ENCODE measurements at regions not wholly inside any gene's neighbourhood (a gene's known extent, or its start where the extent isn't known, plus 50 kb on each side); places are given as distances from the start of the nearest gene placed in this dataset.

DNA sequence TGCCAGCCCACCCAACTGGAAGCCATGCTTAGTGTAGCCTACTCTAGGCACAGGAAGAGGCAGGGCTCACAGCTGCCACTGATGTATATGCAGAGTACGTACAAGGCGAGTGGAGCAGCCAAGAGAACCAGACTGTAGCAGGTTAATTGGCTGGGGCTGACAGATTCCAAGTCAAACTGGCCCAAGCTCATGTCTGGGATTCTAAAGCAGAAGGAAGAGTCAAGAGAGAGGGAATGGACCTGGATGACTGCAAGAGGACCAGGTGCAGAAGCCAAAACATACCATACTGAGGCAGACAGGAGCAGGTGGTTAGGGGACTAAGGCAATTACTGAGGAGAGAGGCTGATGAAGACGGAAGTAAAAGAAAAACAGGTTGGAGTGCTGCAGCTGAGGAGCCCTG is 51.3 kb upstream of the LRRN2 start:
- Histone ChIP-seq H3K9me3 (peaks cover 4% of the 10 kb centered on the region), H3K4me3 (no peak overlapping the region), H3K4me1 (ENCODE audit: low read depth) (no peaks in the 10 kb centered on the region), H3K36me3 (ENCODE audit: low read depth) (no peaks in the 10 kb centered on the region)
- ATAC-seq, result no peak
- intact Hi-C loops (cut with DNase I, micrococcal nuclease), result no loop called here
- TF ChIP-seq, protein P1, sequence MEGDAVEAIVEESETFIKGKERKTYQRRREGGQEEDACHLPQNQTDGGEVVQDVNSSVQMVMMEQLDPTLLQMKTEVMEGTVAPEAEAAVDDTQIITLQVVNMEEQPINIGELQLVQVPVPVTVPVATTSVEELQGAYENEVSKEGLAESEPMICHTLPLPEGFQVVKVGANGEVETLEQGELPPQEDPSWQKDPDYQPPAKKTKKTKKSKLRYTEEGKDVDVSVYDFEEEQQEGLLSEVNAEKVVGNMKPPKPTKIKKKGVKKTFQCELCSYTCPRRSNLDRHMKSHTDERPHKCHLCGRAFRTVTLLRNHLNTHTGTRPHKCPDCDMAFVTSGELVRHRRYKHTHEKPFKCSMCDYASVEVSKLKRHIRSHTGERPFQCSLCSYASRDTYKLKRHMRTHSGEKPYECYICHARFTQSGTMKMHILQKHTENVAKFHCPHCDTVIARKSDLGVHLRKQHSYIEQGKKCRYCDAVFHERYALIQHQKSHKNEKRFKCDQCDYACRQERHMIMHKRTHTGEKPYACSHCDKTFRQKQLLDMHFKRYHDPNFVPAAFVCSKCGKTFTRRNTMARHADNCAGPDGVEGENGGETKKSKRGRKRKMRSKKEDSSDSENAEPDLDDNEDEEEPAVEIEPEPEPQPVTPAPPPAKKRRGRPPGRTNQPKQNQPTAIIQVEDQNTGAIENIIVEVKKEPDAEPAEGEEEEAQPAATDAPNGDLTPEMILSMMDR (IDR thresholded peaks at IDR 0.05), result no peak
- DNase-seq, result no peak

DNA sequence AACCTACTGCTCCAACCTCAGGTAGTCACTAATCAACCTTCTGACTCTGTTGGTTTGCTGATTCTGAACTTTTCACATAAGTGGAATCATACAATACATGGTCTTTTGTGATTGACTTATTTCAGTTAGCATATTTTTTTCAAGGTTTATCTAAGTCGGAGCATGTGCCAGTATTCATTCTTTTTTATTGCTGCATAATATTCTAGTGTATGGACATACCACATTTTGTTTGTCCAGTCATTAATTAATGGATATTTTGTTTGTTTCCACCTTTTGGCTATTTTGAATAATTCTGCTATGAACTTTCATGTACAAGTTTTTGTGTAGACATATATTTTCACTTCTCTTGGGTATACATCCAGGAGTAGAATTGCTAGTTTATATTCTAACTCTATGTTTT is 53.0 kb upstream of the LRRN2 start:
- H3K4me1 ChIP-seq (ENCODE audit: low read depth), result no peaks in the 10 kb centered on the region

DNA sequence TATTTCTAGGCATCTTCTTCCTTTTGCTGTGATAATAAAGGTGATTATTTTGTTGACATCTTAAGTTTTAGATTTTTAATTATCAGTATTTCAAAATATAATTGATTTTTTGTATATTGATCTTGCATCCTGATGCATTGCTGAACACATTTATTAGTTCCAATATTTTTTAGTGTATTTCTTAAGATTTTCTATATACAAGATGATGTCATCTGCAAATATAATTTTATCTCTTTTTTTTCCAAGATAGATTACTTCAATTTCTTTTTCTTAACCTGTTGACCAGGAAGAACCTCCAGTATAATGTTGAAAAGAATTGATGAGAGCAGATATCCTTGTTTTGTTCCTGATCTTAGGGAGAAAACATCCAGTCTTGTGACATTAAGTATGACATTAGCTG is 54.8 kb upstream of the LRRN2 start:
- Histone ChIP-seq H3K36me3 (ENCODE audit: low read depth) (no peaks in the 10 kb centered on the region), H3K9me3 (peaks cover 4% of the 10 kb centered on the region), H3K4me1 (ENCODE audit: low read depth) (no peaks in the 10 kb centered on the region), H3K4me3 (no peak overlapping the region)
- TF ChIP-seq, protein P1 (IDR thresholded peaks at IDR 0.05), result no peak
- intact Hi-C loops (cut with DNase I, micrococcal nuclease), result no loop called here
- ATAC-seq (no peak), DNase-seq (no peak)

More for the DNA sequence above, 53.0 kb upstream of the LRRN2 start:
- DNase-seq (no peak), ATAC-seq (no peak)
- TF ChIP-seq, protein P1 (IDR thresholded peaks at IDR 0.05), result no peak
- peaks cover 4% of the 10 kb centered on the region for H3K9me3 ChIP-seq
- H3K36me3 ChIP-seq (ENCODE audit: low read depth), result no peaks in the 10 kb centered on the region
- intact Hi-C loops (cut with DNase I, micrococcal nuclease), result no loop called here
- H3K4me3 ChIP-seq, result no peak overlapping the region

DNA sequence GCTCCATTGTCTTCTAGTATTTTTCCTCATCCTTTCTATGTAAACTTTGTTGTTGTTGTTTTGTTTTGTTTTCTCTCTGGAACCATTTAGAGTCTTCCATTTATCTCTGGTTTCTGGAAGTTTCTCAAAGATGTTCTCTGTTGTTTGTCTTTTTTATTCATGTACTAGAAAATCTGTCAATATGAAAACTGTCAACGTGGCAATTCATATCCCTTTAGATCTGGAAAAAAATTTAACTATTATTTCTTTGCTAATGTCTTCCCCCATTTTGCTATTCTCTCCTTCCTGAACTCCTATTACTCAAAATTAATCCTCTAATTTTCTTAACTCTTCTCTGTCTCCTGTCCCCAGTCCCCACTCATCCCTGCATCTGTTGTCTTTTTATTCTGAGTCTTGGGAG is 55.9 kb upstream of the LRRN2 start:
- Histone ChIP-seq H3K4me3 (no peak overlapping the region), H3K9me3 (peaks cover 4% of the 10 kb centered on the region), H3K36me3 (ENCODE audit: low read depth) (no peaks in the 10 kb centered on the region), H3K4me1 (ENCODE audit: low read depth) (no peaks in the 10 kb centered on the region)
- ATAC-seq (no peak), DNase-seq (no peak)
- TF ChIP-seq, protein P1 (IDR thresholded peaks at IDR 0.05), result no peak
- intact Hi-C loops (cut with DNase I, micrococcal nuclease), result no loop called here

DNA sequence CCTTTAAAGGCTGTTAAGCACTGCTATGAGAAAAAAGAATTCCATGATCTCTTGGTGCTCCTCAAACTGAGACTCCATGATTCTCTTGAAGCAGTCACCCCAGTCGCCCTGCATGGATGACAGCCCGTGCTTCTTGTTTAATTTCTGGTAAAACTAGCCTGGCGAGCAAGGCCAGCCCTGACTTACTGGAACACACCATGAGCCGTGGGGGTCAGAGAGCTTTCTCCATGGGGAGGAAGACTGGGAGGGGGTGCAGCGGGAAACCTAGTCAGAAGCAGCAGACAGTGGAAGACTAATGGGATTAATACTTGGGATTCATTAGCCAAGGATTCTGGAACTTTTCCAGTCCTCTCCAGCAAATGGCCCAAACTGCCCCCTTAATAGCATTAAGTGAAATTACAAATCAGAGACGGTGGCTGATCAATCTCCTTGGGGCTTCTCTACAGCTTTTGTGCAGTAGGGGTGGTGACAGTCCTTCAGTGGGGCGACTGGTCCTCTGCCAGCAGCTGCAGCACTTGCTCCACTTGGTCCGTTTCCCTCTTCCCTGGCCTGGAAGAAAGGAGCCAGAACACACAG is 57.2 kb upstream of the LRRN2 start:
- DNase-seq (no peak), ATAC-seq (no peak)
- Histone ChIP-seq H3K4me1 (ENCODE audit: low read depth) (no peaks in the 10 kb centered on the region), H3K9me3 (peaks cover 4% of the 10 kb centered on the region), H3K36me3 (ENCODE audit: low read depth) (no peaks in the 10 kb centered on the region), H3K4me3 (no peak overlapping the region)
- TF ChIP-seq, protein P1 (IDR thresholded peaks at IDR 0.05), result no peak
- intact Hi-C loops (cut with DNase I, micrococcal nuclease), result no loop called here

All from mucosa of descending colon (tissue), 3 donors.